Cortex of kidney (tissue), 1 donor: ENCODE measurements at regions not wholly inside any gene's neighbourhood (a gene's known extent, or its start where the extent isn't known, plus 50 kb on each side); places are given as distances from the start of the nearest gene placed in this dataset.
"Not testable (repeated sequence)": the region's sequence is repeated elsewhere in the genome, so short reads cannot be mapped to it uniquely, and the experiment has no call there.

Experiments
- DNase-seq: peaks from one replicate; lab custom pipeline; 2025; lab: John Stamatoyannopoulos, UW

DNA sequence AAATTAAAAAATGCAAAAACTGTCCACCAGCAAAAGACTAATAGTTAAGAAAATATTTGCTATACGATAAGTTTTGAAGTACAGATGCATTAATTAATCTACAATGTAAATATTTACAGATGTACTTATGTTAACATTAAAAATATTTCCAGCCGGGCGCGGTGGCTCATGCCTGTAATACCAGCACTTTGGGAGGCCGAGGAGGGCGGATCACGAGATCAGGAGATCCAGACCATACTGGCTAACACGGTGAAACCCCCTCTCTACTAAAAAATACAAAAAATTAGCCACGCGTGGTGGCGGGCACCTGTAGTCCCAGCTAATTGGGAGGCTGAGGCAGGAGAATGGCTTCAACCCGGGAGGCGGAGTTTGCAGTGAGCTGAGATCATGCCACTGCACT, 982.8 kb downstream of the SLC6A15 start:
- not testable (repeated sequence) for DNase-seq

DNA sequence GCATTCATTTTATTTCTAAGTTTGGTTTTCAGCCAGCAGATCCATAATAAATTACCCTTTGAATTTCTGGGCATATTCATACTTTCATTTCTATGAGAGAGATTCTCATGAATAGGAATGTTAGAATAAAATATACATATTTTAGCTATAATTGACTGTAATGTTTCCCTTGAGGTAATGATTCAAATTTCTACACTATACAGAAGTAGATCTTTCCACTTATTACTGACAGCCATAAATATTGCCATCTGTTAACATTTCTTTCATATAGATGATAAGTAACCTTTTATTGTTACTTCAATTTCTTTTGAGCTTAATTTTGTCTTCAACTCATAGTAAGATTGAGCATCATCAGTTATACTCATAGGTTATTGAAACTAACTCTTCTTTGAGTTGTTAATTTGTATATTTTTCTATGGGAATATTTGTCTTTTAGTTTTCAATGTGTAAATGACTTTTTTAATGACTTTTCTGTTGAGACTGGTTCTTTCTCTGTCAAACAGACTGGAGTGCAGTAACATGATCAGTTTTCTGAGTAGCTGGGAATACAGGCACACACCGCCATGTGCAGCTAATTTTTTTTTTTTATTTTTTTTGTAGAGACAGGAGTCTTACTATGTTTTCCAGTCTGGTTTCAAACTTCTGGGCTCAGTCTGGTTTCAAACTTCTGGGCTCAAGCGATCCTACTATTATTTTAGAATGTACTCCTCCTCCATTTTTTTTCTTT, 991.6 kb downstream of the SLC6A15 start:
- no peak for DNase-seq

DNA sequence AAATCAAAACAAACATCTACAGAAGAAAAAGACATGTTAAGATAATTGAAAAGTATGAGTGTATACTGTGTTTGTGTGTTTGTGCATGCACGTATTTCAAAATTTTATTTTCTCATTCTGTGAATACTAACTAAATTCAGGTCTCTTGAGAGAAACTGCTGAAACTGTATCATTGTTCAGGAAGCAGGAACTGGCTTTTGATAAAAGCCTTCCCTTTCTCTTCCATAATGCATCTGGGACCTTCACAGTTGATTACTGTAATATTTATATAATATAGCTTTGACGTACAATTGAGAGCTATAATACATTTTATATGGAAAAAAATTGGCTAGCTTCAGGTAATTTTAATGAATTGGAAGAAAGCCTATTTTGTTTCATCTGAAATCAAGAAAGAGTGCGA, 993.5 kb downstream of the SLC6A15 start:
- no peak for DNase-seq

DNA sequence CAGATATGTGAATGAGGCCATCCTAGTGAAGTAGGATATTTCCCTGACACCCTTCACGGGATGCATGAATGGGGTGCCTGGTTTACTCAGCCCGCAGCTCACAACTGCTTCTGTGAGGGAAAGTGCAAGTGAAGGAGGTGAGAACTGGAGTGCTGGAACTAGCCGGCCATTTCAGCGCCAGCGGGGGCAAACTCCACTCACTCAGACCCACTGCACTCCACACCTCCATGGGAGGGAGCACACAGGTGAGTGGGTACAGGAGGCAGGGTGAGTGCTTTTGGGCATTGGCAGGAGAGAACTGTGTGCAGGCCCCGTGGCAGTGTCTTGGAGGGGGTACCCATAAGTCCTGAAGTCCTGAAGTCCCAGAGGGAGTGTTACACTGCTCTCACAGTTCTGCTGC, 1008.4 kb downstream of the SLC6A15 start:
- no peak for DNase-seq

DNA sequence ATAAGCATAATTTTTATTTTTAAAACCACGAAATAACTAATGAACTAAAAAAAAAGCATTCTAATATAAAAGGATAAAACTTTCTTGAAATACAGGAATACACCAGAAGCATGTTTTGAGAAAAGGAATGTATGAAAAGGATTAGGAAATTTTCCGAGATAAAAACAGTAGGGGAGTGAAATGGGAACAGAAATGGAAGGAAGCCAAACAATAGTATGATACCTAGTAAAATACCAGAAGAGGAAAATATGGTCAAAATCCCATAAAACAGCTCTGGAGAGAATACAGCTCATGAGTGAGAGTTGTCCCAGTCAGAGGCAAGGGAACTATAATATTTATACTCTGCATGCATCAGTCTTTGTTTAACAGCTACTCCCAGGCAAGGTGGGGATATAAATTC, 1016.2 kb downstream of the SLC6A15 start:
- no peak for DNase-seq

DNA sequence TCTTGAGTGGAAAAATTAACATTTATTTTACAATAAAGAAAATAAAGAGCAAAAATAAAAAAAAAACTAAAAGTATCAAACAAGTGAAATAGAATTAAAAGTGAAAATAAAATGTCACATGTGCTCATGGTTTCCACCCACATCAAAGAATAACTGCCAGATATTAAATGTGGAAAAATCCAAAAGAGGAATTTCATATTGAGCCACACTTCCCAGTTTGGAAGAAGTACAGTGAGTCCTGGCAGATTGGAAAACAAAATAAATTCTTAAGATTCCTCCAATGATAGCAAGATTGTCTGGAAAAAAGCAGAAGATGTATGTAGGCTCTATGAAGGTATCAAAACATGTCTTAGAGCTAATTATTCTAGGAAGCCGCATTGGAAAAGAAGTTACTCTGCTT, 1019.5 kb downstream of the SLC6A15 start:
- no peak for DNase-seq

DNA sequence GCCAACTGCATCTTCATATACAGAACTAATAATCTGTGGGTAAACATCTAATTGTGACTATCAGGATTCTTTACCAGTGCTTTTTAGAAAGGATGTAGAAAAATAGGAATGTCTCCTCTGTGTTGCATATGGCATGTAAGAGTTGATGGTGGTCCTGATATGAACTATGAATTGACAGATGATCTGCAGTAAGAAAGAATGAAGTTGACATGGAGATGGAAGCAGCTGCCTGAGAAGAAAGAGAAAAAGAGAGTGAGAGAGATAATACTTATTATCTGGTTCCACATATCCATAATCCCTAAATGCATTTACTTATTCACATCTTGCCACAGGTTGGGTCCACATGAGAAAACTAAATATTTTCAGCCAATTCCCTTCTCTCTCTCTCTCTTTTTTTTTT, 1022.9 kb downstream of the SLC6A15 start:
- DNase-seq, result no peak

DNA sequence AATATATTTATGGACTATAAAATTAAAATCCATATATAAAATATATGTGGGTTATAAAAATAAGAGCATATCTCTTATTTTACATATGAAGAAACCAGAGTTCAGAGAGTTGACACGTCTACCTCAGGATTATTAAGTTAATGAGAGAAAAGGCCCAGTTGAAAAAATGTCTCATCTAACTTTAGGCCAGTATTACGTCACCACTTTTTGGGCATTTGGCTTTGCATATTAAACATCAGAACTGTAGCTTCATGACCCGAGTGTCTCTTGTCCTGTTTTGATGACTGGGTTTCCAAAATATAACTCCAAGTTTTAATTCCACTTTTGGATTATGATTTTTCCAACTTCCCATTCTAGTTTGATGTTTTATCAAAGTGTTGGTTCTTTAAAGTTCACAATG, 1026.1 kb downstream of the SLC6A15 start:
- no peak for DNase-seq

DNA sequence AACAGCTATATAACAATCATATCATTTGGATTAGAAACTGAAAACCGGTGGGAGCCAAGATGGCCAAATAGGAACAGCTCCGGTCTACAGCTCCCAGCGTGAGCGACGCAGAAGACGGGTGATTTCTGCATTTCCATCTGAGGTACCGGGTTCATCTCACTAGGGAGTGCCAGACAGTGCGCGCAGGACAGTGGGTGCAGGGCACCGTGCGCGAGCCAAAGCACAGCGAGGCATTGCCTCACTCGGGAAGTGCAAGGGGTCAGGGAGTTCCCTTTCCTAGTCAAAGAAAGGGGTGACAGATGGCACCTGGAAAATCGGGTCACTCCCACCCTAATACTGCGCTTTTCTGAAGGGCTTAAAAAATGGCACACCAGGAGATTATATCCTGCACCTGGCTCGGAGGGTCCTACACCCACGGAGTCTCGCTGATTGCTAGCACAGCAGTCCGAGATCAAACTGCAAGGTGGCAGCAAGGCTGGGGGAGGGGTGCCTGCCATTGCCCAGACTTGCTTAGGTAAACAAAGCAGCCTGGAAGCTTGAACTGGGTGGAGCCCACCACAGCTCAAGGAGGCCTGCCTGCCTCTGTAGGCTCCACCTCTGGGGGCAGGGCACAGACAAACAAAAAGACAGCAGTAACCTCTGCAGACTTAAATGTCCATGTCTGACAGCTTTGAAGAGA, 1041.5 kb downstream of the SLC6A15 start:
- not testable (repeated sequence) for DNase-seq

DNA sequence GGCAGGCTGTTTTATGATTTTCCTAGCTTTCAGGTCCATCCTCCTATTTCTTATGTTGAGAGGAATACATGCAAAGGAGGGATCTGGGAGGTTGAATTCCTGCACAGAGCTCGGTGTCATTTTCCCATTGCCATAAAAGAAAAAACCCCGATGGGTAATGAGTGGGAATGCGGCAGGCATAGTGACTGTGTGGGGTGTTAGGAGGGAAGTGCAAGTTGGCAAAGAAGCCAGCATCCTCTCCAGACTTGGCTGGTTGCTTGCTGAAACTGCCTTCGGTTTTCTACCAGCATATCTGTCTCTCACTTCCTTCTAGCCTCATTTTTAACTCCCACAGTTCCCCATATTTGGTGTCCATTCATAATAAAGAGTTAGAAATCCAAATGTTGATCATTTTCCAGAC, 1046.1 kb downstream of the SLC6A15 start:
- DNase-seq, result no peak

DNA sequence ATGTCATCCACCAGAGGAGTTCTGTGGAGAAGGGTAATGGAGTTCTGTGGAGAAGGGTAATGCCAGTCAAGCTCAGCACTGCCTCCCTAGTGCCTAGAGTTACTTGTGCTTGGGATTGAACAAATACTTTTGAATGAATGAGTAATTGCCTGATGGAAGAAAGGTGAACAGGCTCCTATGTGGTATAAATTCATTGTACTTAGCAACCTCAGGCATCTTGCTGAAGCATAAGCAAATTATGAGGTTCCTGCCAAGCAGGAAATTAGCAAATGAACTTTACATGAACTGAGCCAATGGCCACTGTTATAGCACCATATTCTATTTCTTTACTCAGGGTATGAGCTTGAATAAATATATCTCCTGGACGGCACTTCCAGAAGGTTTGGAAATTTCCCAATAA, 1047.2 kb downstream of the SLC6A15 start:
- DNase-seq, result no peak

DNA sequence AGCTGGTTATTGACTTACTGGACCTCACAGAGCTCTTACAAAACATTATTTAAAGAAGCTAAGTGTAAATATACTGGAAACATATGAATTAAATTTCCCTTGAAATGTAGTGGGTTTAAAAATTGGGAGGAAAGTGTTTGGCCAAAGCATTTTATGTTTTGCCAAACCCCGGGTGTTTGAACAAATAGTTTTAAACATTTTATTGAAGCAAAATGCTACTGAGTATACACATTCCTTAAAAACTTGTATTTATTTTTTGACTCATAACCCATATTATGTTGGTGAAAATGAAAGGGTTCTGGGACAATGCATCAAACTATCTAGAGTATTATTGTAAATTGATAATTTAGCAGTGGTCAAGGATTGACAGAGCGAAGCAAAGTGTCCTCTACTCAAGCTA, 1048.5 kb downstream of the SLC6A15 start:
- no peak for DNase-seq

DNA sequence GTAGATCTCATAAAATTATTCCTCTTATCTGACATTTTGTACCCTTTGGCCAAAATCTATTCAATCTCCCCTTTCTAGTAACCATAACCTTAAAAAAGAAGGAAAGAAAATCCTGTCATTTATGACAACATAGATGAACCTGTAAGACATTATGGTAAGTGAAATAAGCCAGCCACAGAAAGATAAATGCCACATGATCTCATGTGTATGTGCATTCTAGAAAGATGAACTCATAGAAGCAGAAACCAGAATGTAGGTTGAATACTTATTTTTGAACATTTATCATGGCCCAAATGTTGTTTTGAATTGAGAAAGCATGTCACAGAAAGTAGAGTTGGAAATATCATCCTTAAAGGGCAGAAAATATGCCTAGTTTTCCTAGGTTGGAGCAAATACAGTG, 1053.6 kb downstream of the SLC6A15 start:
- DNase-seq, result no peak

DNA sequence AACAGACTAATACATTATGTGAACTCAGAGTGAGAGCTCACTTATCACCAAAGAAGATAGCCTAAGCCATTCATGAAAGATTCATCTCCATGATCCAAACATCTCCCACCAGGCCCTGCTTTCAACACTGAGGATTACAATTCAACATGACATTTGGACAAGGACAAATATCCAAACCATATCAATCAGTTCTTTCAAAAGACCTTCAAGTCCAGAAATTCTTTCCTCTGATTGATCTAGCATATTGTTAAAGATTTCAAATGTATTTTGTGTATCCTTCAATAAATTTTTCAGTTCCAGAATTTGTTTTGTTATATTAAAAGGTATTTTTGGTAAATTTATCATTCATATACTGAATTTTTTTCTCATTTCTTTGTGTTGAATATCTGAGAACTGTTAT, 1055.8 kb downstream of the SLC6A15 start:
- DNase-seq, result no peak

DNA sequence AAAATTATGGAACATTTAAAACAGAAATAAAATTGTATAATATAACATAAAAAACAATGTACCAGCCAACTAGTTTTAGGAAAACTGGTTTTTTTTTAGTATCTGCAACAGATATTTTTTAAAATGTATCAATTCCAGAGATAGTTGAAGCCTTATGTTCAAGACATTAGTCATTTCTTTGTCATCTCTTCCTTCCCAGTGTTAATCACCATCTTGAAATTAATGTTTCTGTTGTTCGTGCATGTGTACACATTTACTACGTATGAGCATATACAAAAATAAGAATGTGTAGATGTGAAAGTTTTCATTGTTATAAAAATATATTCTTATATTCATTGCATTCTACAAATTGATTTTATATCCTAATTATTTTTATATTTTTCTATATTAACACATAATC, 1062.1 kb downstream of the SLC6A15 start:
- DNase-seq, result no peak

DNA sequence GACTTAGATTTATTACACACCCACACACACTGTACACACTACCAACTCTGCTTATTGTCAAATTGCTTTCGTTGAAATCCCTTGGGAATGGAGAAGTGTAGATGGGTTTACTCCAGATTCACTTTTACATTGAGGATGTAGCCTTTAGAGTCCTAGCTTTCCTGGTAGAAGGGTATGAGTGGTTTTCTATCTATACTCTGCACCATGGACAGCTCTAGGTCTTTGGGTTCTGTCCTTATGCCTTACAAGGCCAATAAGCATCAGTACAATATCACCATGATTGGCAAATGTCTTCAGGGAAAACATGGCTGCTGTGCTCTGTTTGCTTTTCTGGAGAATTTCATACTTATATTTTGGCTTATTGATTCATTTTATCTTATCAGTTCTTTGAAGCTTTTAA, 1063.9 kb downstream of the SLC6A15 start:
- DNase-seq, result no peak

DNA sequence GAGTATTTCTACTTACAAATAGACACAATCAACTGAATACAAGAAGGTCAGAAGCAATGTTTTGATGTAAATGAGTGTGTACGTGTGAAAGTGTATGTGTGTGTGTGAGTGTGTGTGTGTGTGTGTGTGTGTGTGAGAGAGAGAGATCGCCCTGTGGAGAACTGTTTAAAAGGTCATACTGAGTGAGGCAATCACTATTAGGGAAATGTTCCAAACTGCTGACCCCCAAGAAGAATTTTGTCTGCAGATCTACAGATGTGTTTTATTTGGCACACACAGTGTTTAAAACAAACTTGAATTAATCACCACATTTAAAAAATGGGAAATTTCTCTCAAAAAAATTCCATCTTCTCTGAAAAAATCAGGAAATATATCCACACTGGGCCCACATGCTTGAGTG, 1069.1 kb downstream of the SLC6A15 start:
- DNase-seq, result no peak

DNA sequence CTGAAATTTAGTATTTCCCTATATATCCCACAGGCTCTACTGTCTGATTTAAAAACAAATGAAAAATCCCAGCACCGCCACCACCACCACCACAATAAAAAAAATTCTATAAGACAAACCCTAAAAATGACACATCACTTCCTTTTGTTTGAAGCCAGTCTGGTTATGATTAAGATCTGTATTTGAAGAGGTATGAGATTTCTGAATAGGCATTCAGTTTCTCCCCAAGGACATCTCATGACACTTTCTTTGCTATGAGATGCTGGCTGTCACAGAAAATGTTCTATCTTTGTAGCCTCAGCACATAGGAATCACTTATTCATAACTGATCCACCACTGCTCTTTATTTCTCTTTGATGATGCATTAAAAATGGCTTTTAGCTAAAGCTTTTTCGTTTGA, 1071.0 kb downstream of the SLC6A15 start:
- DNase-seq, result no peak

DNA sequence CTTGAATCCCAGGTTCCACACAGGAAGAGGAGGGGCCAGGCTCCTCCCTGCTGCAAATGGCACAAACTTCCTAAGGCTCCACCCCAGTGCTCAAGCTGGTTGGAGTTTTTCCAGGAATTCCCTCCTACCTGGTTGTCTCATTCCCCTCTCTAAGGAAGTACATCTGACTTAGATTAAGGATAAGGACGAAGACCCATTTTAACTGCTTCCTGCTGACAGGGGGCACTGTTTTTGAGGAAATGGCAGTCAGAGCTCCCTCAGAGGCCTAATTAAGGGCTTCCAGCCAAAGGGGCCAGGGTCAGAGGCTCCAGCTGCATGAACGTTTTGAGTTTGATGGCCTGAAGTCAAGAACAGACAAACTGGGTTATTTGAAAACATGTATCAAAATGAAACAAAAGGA, 1084.7 kb downstream of the SLC6A15 start:
- DNase-seq, result no peak

DNA sequence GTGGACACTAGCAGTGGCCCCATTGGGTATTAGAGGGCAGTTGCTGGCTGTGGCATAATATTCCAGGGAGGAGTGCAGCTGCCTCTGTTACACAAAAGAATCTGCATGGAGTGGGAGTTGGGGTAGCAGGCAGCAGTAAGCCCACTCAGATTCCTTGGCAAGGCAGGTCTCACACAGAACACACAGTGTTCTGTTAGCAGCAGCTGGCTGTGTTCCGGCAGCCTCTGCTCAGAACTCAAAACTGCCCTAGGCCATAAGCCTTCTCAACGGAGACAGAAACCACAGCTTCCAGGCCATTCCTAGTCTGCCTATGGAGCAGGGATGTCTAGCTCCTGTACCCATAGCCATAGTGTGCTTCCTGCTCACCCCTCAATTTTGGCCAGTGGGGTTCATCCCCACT, 1085.4 kb downstream of the SLC6A15 start:
- no peak for DNase-seq

DNA sequence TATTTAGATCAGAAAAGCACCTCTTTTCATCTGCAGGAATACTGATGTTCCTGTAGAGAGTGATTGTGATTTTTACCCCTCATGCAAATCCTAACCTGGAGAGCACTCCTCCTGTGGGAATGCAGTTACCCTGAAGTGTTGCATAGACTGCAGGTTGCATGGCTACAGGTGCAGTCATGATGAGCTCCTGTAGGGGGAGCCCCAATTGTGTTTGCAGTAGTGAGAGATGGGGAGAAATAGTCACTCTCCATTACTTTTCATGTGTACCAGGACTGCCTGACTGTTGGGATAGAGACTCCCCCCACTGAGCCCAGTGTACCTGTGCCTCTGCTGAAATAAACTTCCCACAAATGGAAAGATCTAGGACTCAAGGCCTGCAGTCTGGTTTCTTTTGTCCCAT, 1086.5 kb downstream of the SLC6A15 start:
- no peak for DNase-seq

DNA sequence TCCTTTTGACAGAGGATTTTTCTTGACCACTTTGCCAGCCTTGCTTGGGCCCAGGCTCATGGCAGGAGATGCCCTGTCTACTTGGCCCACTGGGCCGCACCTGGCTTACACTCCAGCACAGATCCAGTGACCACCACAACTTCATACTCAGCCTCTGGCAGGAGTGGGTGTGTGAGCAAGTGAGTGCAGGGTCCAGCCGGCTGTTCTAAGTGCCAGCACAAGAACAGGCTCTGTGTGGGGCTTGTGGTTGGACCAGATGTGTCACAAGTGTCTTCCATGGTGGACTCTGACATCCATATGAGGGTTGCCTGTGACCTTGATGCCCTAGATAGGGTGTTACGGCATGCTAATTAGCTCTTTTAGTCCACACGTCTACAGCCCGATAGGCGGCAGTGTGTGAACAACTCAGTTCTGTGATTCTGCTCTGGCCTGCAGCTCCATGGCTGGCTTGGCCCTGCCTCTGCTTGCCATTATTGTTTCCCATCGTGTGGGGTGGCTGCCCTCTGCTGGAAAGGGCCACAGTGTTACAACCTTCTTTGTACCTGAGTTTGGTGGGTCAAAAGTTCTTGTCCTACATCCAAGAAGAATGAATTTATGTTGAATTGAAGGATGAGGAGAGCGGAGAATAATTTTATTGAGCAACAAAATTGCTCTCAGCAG, 1089.1 kb downstream of the SLC6A15 start:
- DNase-seq, result no peak

DNA sequence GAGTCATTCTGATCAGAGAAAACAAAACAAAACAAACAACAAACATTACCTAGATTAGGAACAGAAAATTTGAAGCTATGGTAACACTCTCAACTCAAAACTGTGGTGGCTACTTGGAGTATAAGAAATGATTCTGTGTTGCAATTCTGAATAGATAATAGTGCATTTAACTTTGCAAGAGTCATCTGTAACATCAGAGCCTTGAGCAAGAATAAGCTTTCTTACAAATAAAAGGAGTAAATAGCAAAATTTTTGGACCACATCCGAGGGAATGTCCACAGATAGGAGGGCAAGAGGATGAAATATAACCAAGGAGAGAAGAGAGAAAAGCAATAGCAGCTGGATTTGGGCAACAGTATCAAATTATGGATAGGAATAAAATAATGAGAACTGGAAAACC, 1090.6 kb downstream of the SLC6A15 start:
- no peak for DNase-seq
